ENCODE measurements at regions not wholly inside any gene's neighbourhood (a gene's known extent, or its start where the extent isn't known, plus 50 kb on each side); places are given as distances from the start of the nearest gene placed in this dataset.
A peak's percentile ranks its signal among the peaks of the same experiment; 100 is the strongest.

GRCh38 chr5:82396396-82396795 lies 118.2 kb upstream of the RPS23 start:
- Histone ChIP-seq H3K27me3 (no peaks in the 10 kb centered on the region), H3K4me1 (peaks cover 0 to 18% (median 4%) of the 10 kb centered on the region in 12 donors), H3K27ac (peak overlapping the region in 6 of 12 donors; percentile 1 to 61 (median 29)), H3K9me3 (no peaks in the 10 kb centered on the region), H3K36me3 (no peaks in the 10 kb centered on the region), H3K4me3 (no peak overlapping the region)
- DNase-seq, result no peak
- TF ChIP-seq CTCF (IDR thresholded peaks at IDR 0.05), result no peak
- no peak for TF ChIP-seq POLR2A (IDR thresholded peaks at IDR 0.05)
- WGBS, 4 donors, result 84 to 93% (median 86%) methylated on average over 2 of the region's 2 CpGs
- ATAC-seq, result no peak
- intact Hi-C loops (cut with DNase I), result no loop called here

- ATAC-seq, result no peak
- intact Hi-C loops (cut with DNase I), result no loop called here
- Histone ChIP-seq H3K36me3 (no peaks in the 10 kb centered on the region), H3K27me3 (no peaks in the 10 kb centered on the region), H3K27ac (no peak overlapping the region), H3K4me1 (peaks cover 0 to 23% (median 5%) of the 10 kb centered on the region in 12 donors), H3K4me3 (no peak overlapping the region), H3K9me3 (no peaks in the 10 kb centered on the region)
- no peak for TF ChIP-seq POLR2A (IDR thresholded peaks at IDR 0.05)
- no peak for TF ChIP-seq CTCF (IDR thresholded peaks at IDR 0.05)
- DNase-seq, result no peak
- WGBS, 4 donors, result 89 to 94% (median 92%) methylated on average over 3 of the region's 3 CpGs
These were observed 115.8 kb upstream of the RPS23 start for GRCh38 chr5:82393951-82394350.

- intact Hi-C loops (cut with DNase I), result no loop called here
- DNase-seq, result no peak
- no peak for TF ChIP-seq POLR2A (IDR thresholded peaks at IDR 0.05)
- TF ChIP-seq CTCF (IDR thresholded peaks at IDR 0.05), result no peak
- no peaks in the 10 kb centered on the region for H3K36me3 ChIP-seq
- 80 to 86% (median 84%) methylated on average over 3 of the region's 3 CpGs for WGBS, 4 donors
- no peaks in the 10 kb centered on the region for H3K27me3 ChIP-seq
- H3K27ac ChIP-seq, result no peak overlapping the region
- H3K9me3 ChIP-seq, result no peaks in the 10 kb centered on the region
- H3K4me3 ChIP-seq, result no peak overlapping the region
- peaks cover 0 to 28% (median 0%) of the 10 kb centered on the region in 12 donors for H3K4me1 ChIP-seq
- no peak for ATAC-seq
These were observed 111.9 kb upstream of the RPS23 start for GRCh38 chr5:82390088-82390487.

- Histone ChIP-seq H3K36me3 (no peaks in the 10 kb centered on the region), H3K9me3 (no peaks in the 10 kb centered on the region), H3K27me3 (no peaks in the 10 kb centered on the region), H3K4me1 (peaks cover 0 to 28% (median 0%) of the 10 kb centered on the region in 12 donors), H3K4me3 (no peak overlapping the region), H3K27ac (peak overlapping the region in 4 of 12 donors; percentile 24 to 74 (median 47))
- intact Hi-C loops (cut with DNase I), result no loop called here
- TF ChIP-seq POLR2A (IDR thresholded peaks at IDR 0.05) (no peak), CTCF (IDR thresholded peaks at IDR 0.05) (no peak)
- no peak for ATAC-seq
- WGBS, 4 donors, result 91 to 100% (median 93%) methylated on average over 2 of the region's 2 CpGs
- no peak for DNase-seq
These were observed 111.2 kb upstream of the RPS23 start for GRCh38 chr5:82389347-82389746.
